Lower leg skin (tissue), 4 donors: ENCODE measurements at regions not wholly inside any gene's neighbourhood (a gene's known extent, or its start where the extent isn't known, plus 50 kb on each side); places are given as distances from the start of the nearest gene placed in this dataset.

Source experiments
- DNase-seq, 2 donors: peaks; one replicate each; pipeline ENCODE4 v3.0.0-alpha.2; 2019; ENCODE audit warnings: low spot score in 2 of 2
- H3K4me3 ChIP-seq: fragments of 200-600 bp; sonication (generic); 2 replicates; pipeline ENCODE4 v1.5.1; 2017; ENCODE audit warnings: mild to moderate bottlenecking, low read depth; ENCODE audit not compliant: poor library complexity, severe bottlenecking
- CTCF ChIP-seq, 3 donors: fragments of 450-650 bp; IDR thresholded peaks; one replicate each; pipeline ENCODE4 v1.5.1; 2016; ENCODE audit warnings: antibody characterized with exemption in 3 of 3, mild to moderate bottlenecking in 3 of 3, moderate library complexity in 2 of 3
- POLR2A ChIP-seq, 2 donors: fragments of 450-650 bp; IDR thresholded peaks; one replicate each; pipeline ENCODE4 v1.6.1; 2016 to 2017; ENCODE audit warnings: antibody characterized with exemption in 2 of 2, mild to moderate bottlenecking in 1 of 2, moderate library complexity in 1 of 2
- WGBS, 2 donors: methylation state at CpG; one replicate each; pipeline ENCODE4 v1.1.5; 2018; 5-methylcytosine and 5-hydroxymethylcytosine counted together
- intact Hi-C: fragments of 100-400 bp; cut with DNase I; formaldehyde crosslinking; loops from one replicate; pipeline ENCODE4 v1.15.0; 2023; ENCODE audit warnings: low total_unique reads

GRCh38 chr5:42960506-42960905 lies 79.6 kb downstream of the ANXA2R start:
- TF ChIP-seq POLR2A (IDR thresholded peaks at IDR 0.05) (no peak), CTCF (IDR thresholded peaks at IDR 0.05) (no peak)
- intact Hi-C loops: no loop called here
- DNase-seq: no peak
- WGBS, 2 donors: 72 to 84% methylated on average over 2 of the region's 2 CpGs
- H3K4me3 ChIP-seq: no peak overlapping the region

GRCh38 chr5:42956551-42956950 lies 83.6 kb downstream of the ANXA2R start:
- TF ChIP-seq CTCF (IDR thresholded peaks at IDR 0.05) (no peak), POLR2A (IDR thresholded peaks at IDR 0.05) (no peak)
- intact Hi-C loops: no loop called here
- DNase-seq: no peak
- WGBS, 2 donors: 68 to 75% methylated on average over 2 of the region's 2 CpGs
- no peak overlapping the region for H3K4me3 ChIP-seq

- DNase-seq: no peak
- intact Hi-C loops: no loop called here
- H3K4me3 ChIP-seq: no peak overlapping the region
- TF ChIP-seq POLR2A (IDR thresholded peaks at IDR 0.05): no peak
- TF ChIP-seq CTCF (IDR thresholded peaks at IDR 0.05): no peak
- 18 to 31% methylated on average over 15 of the region's 15 CpGs for WGBS, 2 donors
Measured at GRCh38 chr5:42953041-42953440, 87.1 kb downstream of the ANXA2R start.

- WGBS, 2 donors: 27 to 38% methylated on average over 12 of the region's 12 CpGs
- TF ChIP-seq POLR2A (IDR thresholded peaks at IDR 0.05): no peak
- TF ChIP-seq CTCF (IDR thresholded peaks at IDR 0.05): no peak
- DNase-seq: no peak
- intact Hi-C loops: no loop called here
- H3K4me3 ChIP-seq: no peak overlapping the region
Measured at GRCh38 chr5:42952578-42952974, 87.5 kb downstream of the ANXA2R start.

GRCh38 chr5:42951293-42951840 lies 88.8 kb downstream of the ANXA2R start:
- H3K4me3 ChIP-seq: peak overlapping the region; percentile 28
- TF ChIP-seq POLR2A (IDR thresholded peaks at IDR 0.05) (no peak), CTCF (IDR thresholded peaks at IDR 0.05) (no peak)
- intact Hi-C loops: no loop called here
- WGBS, 2 donors: 1% methylated on average over 40 to 46 of the region's 46 CpGs
- DNase-seq: peak; percentile 24 to 90
